GM23338 (cell line): ENCODE measurements at regions not wholly inside any gene's neighbourhood (a gene's known extent, or its start where the extent isn't known, plus 50 kb on each side); places are given as distances from the start of the nearest gene placed in this dataset.

Experiments
- ATAC-seq: fragments of 200-7000 bp; cut with Tn5 transposase; 3 replicates; pipeline ENCODE4 v1.9.1; 2020
- DNase-seq: peaks from one replicate; pipeline ENCODE4 v3.0.0-alpha.2; 2015; ENCODE audit warnings: low spot score
- H2AFZ ChIP-seq: fragments of 200-600 bp; sonication (generic); 2 replicates; pipeline ENCODE4 v1.8.0; 2016; ENCODE audit warnings: antibody characterized with exemption, mild to moderate bottlenecking, moderate library complexity
- H3F3A ChIP-seq: fragments of 200-600 bp; sonication (generic); replicated peaks from 2 replicates; pipeline ENCODE4 v1.8.0; 2017; ENCODE audit warnings: antibody characterized with exemption, mixed run types, low read depth
- H3K27ac ChIP-seq: fragments of 200-600 bp; sonication (generic); 2 replicates; pipeline ENCODE4 v1.6.1; 2016; ENCODE audit warnings: low read depth
- H3K27me3 ChIP-seq: fragments of 200-600 bp; sonication (generic); 2 replicates; pipeline ENCODE4 v1.8.0; 2016; ENCODE audit warnings: mild to moderate bottlenecking, mixed run types, moderate library complexity; ENCODE audit not compliant: insufficient read depth
- H3K36me3 ChIP-seq: fragments of 200-600 bp; sonication (generic); 2 replicates; pipeline ENCODE4 v1.8.0; 2016; ENCODE audit warnings: mild to moderate bottlenecking; ENCODE audit not compliant: insufficient read depth
- H3K4me1 ChIP-seq: fragments of 200-600 bp; sonication (generic); 2 replicates; pipeline ENCODE4 v1.8.0; 2016; ENCODE audit warnings: mild to moderate bottlenecking, moderate library complexity; ENCODE audit not compliant: insufficient read depth
- H3K4me2 ChIP-seq: fragments of 200-600 bp; sonication (generic); 2 replicates; pipeline ENCODE4 v1.7.1; 2017; ENCODE audit warnings: mixed run types
- H3K4me3 ChIP-seq: fragments of 200-600 bp; sonication (generic); 2 replicates; pipeline ENCODE4 v1.6.1; 2016; ENCODE audit warnings: mixed run types
- H3K79me2 ChIP-seq: fragments of 200-600 bp; sonication (generic); replicated peaks from 2 replicates; pipeline ENCODE4 v1.8.0; 2017; ENCODE audit warnings: mild to moderate bottlenecking; ENCODE audit not compliant: insufficient read depth
- H3K9me2 ChIP-seq: fragments of 200-600 bp; sonication (generic); 2 replicates; pipeline ENCODE4 v1.8.0; 2017; ENCODE audit not compliant: insufficient read depth
- H4K20me1 ChIP-seq: fragments of 200-600 bp; sonication (generic); replicated peaks from 2 replicates; pipeline ENCODE4 v1.8.0; 2017; ENCODE audit warnings: mild to moderate bottlenecking; ENCODE audit not compliant: insufficient read depth
- H3K27ac Mint-ChIP-seq: 2 replicates; pipeline ENCODE4 v1.8.0; 2020; ENCODE audit warnings: inconsistent platforms, mild to moderate bottlenecking, moderate library complexity, mixed read lengths
- H3K27me3 Mint-ChIP-seq: 3 replicates; pipeline ENCODE4 v1.8.0; 2022; ENCODE audit warnings: low read depth, mild to moderate bottlenecking, moderate library complexity, mixed read lengths, inconsistent platforms; ENCODE audit not compliant: insufficient read depth, poor library complexity
- H3K36me3 Mint-ChIP-seq: 3 replicates; pipeline ENCODE4 v1.8.0; 2021; ENCODE audit warnings: low read depth, mild to moderate bottlenecking, inconsistent platforms, moderate library complexity, mixed read lengths
- H3K4me1 Mint-ChIP-seq: 3 replicates; pipeline ENCODE4 v1.8.0; 2020; ENCODE audit warnings: mild to moderate bottlenecking, inconsistent platforms, mixed read lengths
- H3K4me3 Mint-ChIP-seq: 3 replicates; pipeline ENCODE4 v1.8.0; 2021; ENCODE audit warnings: moderate library complexity, mild to moderate bottlenecking, inconsistent platforms, mixed read lengths
- H3K9me3 Mint-ChIP-seq: 3 replicates; pipeline ENCODE4 v1.8.0; 2020; ENCODE audit warnings: moderate library complexity, mild to moderate bottlenecking, inconsistent platforms, mixed read lengths
- CREB1 ChIP-seq: fragments of 250-450 bp; sonication (Bioruptor Pico); IDR thresholded peaks from 2 replicates; pipeline ENCODE4 v1.5.0; 2020; ENCODE audit warnings: low read depth, mild to moderate bottlenecking, moderate library complexity
- CTCF ChIP-seq, 2 experiments: fragments of 200-600 bp in 1 of 2; sonication (generic) in 1 of 2; conservative IDR thresholded peaks; 2 replicates each; pipeline versions ENCODE4 v1.5.1 to v1.6.1; 2016 to 2017; ENCODE audit warnings: antibody characterized with exemption in 2 of 2, low read depth in 2 of 2, mild to moderate bottlenecking in 2 of 2, moderate library complexity in 1 of 2
- EZH2 ChIP-seq: fragments of 200-600 bp; sonication (generic); IDR thresholded peaks from one replicate; pipeline ENCODE4 v1.8.0; 2017; ENCODE audit warnings: antibody characterized with exemption, mild to moderate bottlenecking, low read depth; ENCODE audit not compliant: unreplicated experiment
- EZH2phosphoT487 ChIP-seq: fragments of 200-600 bp; sonication (generic); IDR thresholded peaks from one replicate; pipeline ENCODE4 v1.8.1; 2018; ENCODE audit warnings: antibody characterized with exemption; ENCODE audit not compliant: unreplicated experiment
- JUNB ChIP-seq: IDR thresholded peaks from one replicate; pipeline ENCODE4 v1.6.1; 2016; ENCODE audit warnings: antibody characterized with exemption; ENCODE audit not compliant: unreplicated experiment
- POLR2AphosphoS5 ChIP-seq: IDR thresholded peaks from 2 replicates; pipeline ENCODE4 v1.6.1; 2016; ENCODE audit warnings: antibody characterized with exemption, low read depth
- REST ChIP-seq: IDR thresholded peaks from one replicate; pipeline ENCODE4 v1.6.1; 2018; ENCODE audit warnings: antibody characterized with exemption; ENCODE audit not compliant: unreplicated experiment
- ZNF331 ChIP-seq: fragments of 250-450 bp; sonication (Bioruptor Pico); IDR thresholded peaks from 2 replicates; pipeline ENCODE4 v1.5.0; 2020; ENCODE audit warnings: low read depth, mild to moderate bottlenecking, moderate library complexity
- ZNF462 ChIP-seq: fragments of 250-450 bp; sonication (Bioruptor Pico); IDR thresholded peaks from 2 replicates; pipeline ENCODE4 v1.5.0; 2020; ENCODE audit warnings: mild to moderate bottlenecking, moderate library complexity

GRCh38 chr2:22902180-22902550, 482.8 kb upstream of the KLHL29 start:
- no peaks in the 10 kb centered on the region for H3K4me1 ChIP-seq
- H3K27ac ChIP-seq = no peak overlapping the region
- no peak overlapping the region for H3K4me2 ChIP-seq
- no peak for ATAC-seq
- H3K4me3 ChIP-seq = no peak overlapping the region
- DNase-seq = no peak
- no peaks in the 10 kb centered on the region for H3K27me3 ChIP-seq
- H3K36me3 ChIP-seq = no peaks in the 10 kb centered on the region; the same call in 1 of the 2 replicates
- TF ChIP-seq ZNF331 (CRISPR knock-in tag) = no peak
- TF ChIP-seq CREB1 (CRISPR knock-in tag) = no peak
- TF ChIP-seq REST = no peak
- no peak for TF ChIP-seq EZH2phosphoT487
- TF ChIP-seq CTCF (conservative IDR thresholded peaks at IDR 0.05; ENCODE audit: low read depth in 2 of 2) = no peak
- no peak for TF ChIP-seq JUNB
- Mint-ChIP-seq H3K36me3 (no peaks in the 10 kb centered on the region), H3K9me3 (no peaks in the 10 kb centered on the region; the same call in 2 of the 3 replicates), H3K4me1 (no peaks in the 10 kb centered on the region; the same call in 2 of the 3 replicates), H3K27me3 (no peaks in the 10 kb centered on the region), H3K4me3 (no peak overlapping the region), H3K27ac (no peak overlapping the region)
- no peaks in the 10 kb centered on the region for H3K79me2 ChIP-seq
- peak overlapping the region; percentile 80 for H2AFZ ChIP-seq
- H3F3A ChIP-seq = no peaks in the 10 kb centered on the region
- H4K20me1 ChIP-seq = no peaks in the 10 kb centered on the region
- H3K9me2 ChIP-seq = no peaks in the 10 kb centered on the region

- Histone ChIP-seq H3K36me3 (no peaks in the 10 kb centered on the region; the same call in 1 of the 2 replicates), H2AFZ (peak overlapping the region; percentile 80; the same call in 1 of the 2 replicates), H3K79me2 (no peaks in the 10 kb centered on the region), H3K27ac (no peak overlapping the region), H4K20me1 (no peaks in the 10 kb centered on the region), H3K27me3 (no peaks in the 10 kb centered on the region), H3K4me1 (no peaks in the 10 kb centered on the region), H3K9me2 (no peaks in the 10 kb centered on the region), H3K4me3 (no peak overlapping the region), H3F3A (no peaks in the 10 kb centered on the region), H3K4me2 (no peak overlapping the region)
- H3K4me1 Mint-ChIP-seq = no peaks in the 10 kb centered on the region; the same call in 2 of the 3 replicates
- H3K9me3 Mint-ChIP-seq = no peaks in the 10 kb centered on the region; the same call in 2 of the 3 replicates
- H3K27ac Mint-ChIP-seq = no peak overlapping the region
- H3K4me3 Mint-ChIP-seq = no peak overlapping the region
- H3K27me3 Mint-ChIP-seq = no peaks in the 10 kb centered on the region
- DNase-seq (no peak), ATAC-seq (no peak)
- H3K36me3 Mint-ChIP-seq = no peaks in the 10 kb centered on the region
- TF ChIP-seq ZNF462 (CRISPR knock-in tag) (no peak), EZH2phosphoT487 (no peak), JUNB (no peak), EZH2 (no peak), ZNF331 (CRISPR knock-in tag) (no peak), POLR2AphosphoS5 (no peak), CREB1 (CRISPR knock-in tag) (no peak)
These were observed 482.3 kb upstream of the KLHL29 start for GRCh38 chr2:22902662-22903165.
